ENCODE measurements at regions not wholly inside any gene's neighbourhood (a gene's known extent, or its start where the extent isn't known, plus 50 kb on each side); places are given as distances from the start of the nearest gene placed in this dataset.

DNA sequence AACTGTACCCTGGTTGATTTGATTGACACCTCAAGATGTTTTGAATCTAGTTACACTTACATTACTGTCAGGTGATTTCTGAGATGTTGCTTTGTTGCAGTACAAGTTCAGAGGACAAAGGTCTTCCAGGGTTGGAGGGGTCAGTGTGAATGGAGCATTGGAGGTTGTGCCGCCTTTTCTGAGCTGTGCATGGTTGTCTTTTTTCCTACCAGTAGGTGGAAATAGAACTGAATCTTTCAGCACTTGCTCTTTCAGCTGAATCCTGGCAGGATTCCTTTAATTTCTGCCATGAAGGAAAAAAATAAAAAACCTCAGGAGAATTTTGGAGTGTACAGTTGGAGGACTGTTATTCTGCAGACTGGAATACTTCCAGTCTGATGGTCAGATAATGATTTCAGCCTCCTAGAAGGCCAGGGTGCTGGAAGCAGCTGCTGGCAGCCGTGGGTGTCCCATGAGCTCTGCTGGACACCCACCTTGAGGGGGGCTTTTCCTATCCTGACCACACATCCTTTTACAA is 82.7 kb downstream of the PLCE1 start:
- H3K4me1 Mint-ChIP-seq = no peaks in the 10 kb centered on the region
- H3K36me3 Mint-ChIP-seq = peaks cover 4% of the 10 kb centered on the region
- H3K27me3 Mint-ChIP-seq = peaks cover 4% of the 10 kb centered on the region
- H3K27ac Mint-ChIP-seq = no peak overlapping the region
- H3K4me3 Mint-ChIP-seq = no peak overlapping the region
- peaks cover 0 to 9% (median 0%) of the 10 kb centered on the region in 3 donors for H3K9me3 Mint-ChIP-seq

DNA sequence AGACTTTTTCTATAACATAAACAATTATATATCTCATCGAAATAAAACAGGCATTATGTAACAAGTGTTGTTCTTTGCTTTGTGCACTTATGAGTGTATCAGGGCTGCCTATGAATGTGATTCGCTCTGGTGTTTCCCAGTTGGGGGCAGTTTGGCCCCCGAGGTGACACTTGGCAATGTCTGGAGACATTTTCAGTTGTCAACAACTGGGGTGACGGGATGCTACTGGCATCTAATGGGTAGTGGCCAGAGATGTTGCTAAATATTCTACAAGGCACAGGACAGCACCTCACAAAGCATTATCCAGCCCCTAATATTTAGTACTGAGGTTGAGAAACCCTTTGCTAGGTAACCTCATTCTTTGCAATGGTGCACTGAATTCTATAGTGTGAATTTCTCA is 83.3 kb downstream of the PLCE1 start:
- H3K4me3 Mint-ChIP-seq = no peak overlapping the region
- no peaks in the 10 kb centered on the region for H3K4me1 Mint-ChIP-seq
- H3K27ac Mint-ChIP-seq = no peak overlapping the region
- peaks cover 4% of the 10 kb centered on the region for H3K27me3 Mint-ChIP-seq
- peaks cover 2% of the 10 kb centered on the region for H3K36me3 Mint-ChIP-seq
- H3K9me3 Mint-ChIP-seq = peaks cover 0 to 14% (median 0%) of the 10 kb centered on the region in 3 donors

DNA sequence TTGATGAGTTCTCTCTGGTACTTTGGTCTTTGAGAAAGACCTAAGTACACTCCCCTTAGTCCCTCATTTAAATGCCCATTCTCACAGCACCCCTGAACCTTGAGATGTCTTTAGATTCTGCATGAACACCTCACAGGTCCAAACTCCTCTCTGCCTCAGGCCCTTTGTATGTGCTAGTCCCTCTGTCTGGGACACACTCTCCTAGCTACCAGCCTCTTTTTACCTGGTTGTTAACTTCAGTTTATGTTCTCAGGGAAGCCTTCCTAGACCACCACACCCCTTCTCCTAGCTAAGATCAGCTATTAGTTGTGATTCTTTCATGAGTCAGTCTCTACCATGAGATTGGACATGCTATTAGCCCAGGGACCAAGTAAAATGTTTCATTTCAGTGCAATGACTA is 86.4 kb downstream of the PLCE1 start:
- Mint-ChIP-seq H3K27me3 (peaks cover 1% of the 10 kb centered on the region), H3K36me3 (peaks cover 2% of the 10 kb centered on the region), H3K4me1 (no peaks in the 10 kb centered on the region), H3K4me3 (no peak overlapping the region), H3K9me3 (peaks cover 0 to 4% (median 0%) of the 10 kb centered on the region in 3 donors), H3K27ac (no peak overlapping the region)

- peaks cover 2% of the 10 kb centered on the region for H3K27me3 Mint-ChIP-seq
- no peak overlapping the region for H3K4me3 Mint-ChIP-seq
Measured at GRCh38 chr10:94083662-94084265, 90.0 kb downstream of the PLCE1 start.

DNA sequence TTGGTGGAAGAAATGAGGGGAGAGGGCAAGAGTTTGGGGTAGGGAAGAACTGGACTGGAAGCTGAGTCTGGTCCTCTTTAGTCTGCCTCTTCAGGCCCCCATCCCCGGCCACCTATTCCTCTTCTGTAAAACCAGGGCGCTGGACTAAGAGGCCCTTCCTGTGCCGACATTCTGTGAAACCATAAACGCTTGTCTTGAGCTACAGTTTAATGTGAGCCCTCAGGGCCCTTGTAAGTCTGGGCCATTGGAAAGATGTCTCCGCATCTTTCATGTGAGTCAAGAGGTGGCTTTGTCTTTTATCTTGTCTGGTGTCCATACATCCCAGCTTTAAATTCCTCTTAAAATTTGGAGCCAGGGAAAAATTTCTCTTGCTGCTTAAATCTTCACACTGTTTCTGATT is 90.6 kb downstream of the PLCE1 start:
- peaks cover 0 to 4% (median 0%) of the 10 kb centered on the region in 3 donors for H3K9me3 Mint-ChIP-seq
- no peaks in the 10 kb centered on the region for H3K4me1 Mint-ChIP-seq
- no peak overlapping the region for H3K27ac Mint-ChIP-seq
- H3K4me3 Mint-ChIP-seq = no peak overlapping the region
- peaks cover 2% of the 10 kb centered on the region for H3K27me3 Mint-ChIP-seq
- peaks cover 2% of the 10 kb centered on the region for H3K36me3 Mint-ChIP-seq

More at GRCh38 chr10:94083662-94084265, 90.0 kb downstream of the PLCE1 start:
- H3K27ac Mint-ChIP-seq = no peak overlapping the region
- H3K9me3 Mint-ChIP-seq = peaks cover 0 to 4% (median 0%) of the 10 kb centered on the region in 3 donors
- H3K36me3 Mint-ChIP-seq = peaks cover 2% of the 10 kb centered on the region
- H3K4me1 Mint-ChIP-seq = no peaks in the 10 kb centered on the region

DNA sequence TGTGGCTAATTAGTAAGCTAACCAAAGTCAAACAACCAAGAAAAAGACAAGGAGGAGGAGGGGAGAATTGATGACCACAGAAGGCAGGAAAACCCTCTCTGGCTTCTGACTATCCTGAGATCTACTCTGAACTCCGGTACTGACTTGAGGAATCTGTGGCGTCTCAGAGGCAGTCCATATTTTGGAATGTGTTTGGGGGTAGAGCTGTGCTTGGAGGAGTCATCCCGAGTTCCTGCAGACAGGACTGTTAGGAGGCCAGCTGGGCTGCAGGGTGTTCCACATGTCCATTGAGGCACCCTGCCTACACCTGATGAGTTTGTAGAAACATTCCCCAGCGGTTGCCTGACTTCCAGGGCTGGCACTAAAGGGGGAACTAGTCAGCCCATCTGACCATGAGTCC is 91.6 kb downstream of the PLCE1 start:
- no peaks in the 10 kb centered on the region for H3K4me1 Mint-ChIP-seq

DNA sequence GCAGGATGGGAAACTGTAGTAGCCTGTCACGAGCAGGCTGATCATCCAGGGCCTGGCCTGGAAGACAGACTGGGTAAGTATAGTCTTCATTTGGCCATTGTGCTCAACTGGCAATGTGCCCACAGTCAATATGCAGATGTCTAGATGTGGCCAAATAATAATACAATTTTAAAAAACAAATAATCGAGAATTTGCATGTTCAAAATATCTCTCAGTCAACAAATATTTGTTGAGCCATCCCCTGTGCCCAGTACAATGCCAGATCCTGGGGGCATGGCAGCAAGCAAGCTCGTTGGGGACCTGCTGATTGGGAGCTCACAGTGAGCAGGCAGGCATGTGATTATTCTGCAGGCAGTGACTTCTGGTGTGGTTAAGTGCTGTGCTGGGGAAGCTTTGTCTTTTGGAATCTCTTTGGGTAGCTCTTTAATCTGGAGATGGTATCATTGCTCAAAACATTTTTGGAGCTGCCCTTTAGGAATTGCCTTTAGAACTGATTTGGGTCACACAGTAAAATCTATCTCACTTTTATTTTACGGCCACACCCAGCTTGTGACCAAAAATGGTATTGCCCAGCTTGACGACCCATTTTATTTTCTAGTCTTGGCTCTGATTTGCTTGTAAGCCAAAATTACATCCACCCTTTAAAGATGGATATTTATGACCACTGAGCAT is 92.2 kb downstream of the PLCE1 start:
- H3K27ac Mint-ChIP-seq = no peak overlapping the region
- H3K4me1 Mint-ChIP-seq = no peaks in the 10 kb centered on the region
- H3K36me3 Mint-ChIP-seq = no peaks in the 10 kb centered on the region
- no peak overlapping the region for H3K4me3 Mint-ChIP-seq
- H3K9me3 Mint-ChIP-seq = peaks cover 0 to 4% (median 0%) of the 10 kb centered on the region in 3 donors
- peaks cover 2% of the 10 kb centered on the region for H3K27me3 Mint-ChIP-seq

More for the DNA sequence above, 91.6 kb downstream of the PLCE1 start:
- no peak overlapping the region for H3K4me3 Mint-ChIP-seq
- no peak overlapping the region for H3K27ac Mint-ChIP-seq
- peaks cover 0 to 4% (median 0%) of the 10 kb centered on the region in 3 donors for H3K9me3 Mint-ChIP-seq
- H3K27me3 Mint-ChIP-seq = peaks cover 2% of the 10 kb centered on the region
- peaks cover 2% of the 10 kb centered on the region for H3K36me3 Mint-ChIP-seq

DNA sequence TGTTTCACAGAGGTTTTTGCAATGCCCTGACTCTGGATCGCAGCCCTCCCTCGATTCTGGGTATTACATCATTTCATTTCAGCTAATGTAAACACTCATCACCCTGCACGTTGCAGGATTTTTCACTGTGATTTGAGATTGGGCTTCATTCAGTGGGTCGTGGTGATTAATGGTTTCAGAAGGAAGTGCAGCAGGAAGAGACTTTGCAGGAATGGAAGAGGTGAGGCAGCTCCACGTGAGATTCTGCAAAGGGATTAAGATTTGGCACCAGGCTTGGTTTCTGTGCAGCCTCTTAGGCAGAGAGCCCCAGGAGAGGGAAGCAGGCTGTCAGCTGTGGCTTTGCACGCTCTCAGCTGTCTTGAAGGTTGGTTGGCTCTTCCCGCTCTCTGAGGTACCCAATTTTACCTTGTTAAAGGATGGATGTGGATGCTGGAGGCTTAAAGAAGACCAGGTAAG is 95.2 kb downstream of the PLCE1 start:
- peaks cover 2% of the 10 kb centered on the region for H3K27me3 Mint-ChIP-seq
- H3K27ac Mint-ChIP-seq = no peak overlapping the region
- no peak overlapping the region for H3K4me3 Mint-ChIP-seq
- H3K4me1 Mint-ChIP-seq = no peaks in the 10 kb centered on the region
- no peaks in the 10 kb centered on the region for H3K36me3 Mint-ChIP-seq
- no peaks in the 10 kb centered on the region for H3K9me3 Mint-ChIP-seq

GRCh38 chr10:94091649-94092048 is 97.9 kb downstream of the PLCE1 start:
- no peaks in the 10 kb centered on the region for H3K36me3 Mint-ChIP-seq

DNA sequence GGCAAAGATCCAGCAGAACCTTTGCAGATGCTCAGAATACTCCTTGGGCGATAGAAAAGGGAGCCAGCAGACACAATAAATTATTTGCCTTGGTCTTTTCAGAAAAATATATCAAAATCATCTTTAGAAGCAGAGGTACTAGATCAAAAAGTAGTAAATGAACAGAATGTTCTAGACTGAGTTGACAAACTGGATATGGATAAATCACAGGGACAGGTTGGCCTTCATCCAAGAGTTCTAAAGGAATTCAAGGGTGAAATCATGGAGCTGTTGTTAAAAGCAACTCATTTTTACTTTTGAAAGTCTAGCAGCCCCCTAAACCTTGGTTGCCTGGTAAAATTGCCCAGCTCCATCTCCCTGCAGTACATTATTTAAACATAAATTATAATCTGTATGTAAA is 99.1 kb downstream of the PLCE1 start:
- H3K9me3 Mint-ChIP-seq = no peaks in the 10 kb centered on the region
- H3K4me3 Mint-ChIP-seq = no peak overlapping the region
- H3K27ac Mint-ChIP-seq = no peak overlapping the region
- peaks cover 8% of the 10 kb centered on the region for H3K27me3 Mint-ChIP-seq
- peaks cover 2% of the 10 kb centered on the region for H3K36me3 Mint-ChIP-seq
- peaks cover 0 to 2% (median 0%) of the 10 kb centered on the region in 3 donors for H3K4me1 Mint-ChIP-seq

More at GRCh38 chr10:94091649-94092048, 97.9 kb downstream of the PLCE1 start:
- Mint-ChIP-seq H3K9me3 (no peaks in the 10 kb centered on the region), H3K4me3 (no peak overlapping the region), H3K4me1 (no peaks in the 10 kb centered on the region), H3K27me3 (peaks cover 5% of the 10 kb centered on the region), H3K27ac (no peak overlapping the region)

DNA sequence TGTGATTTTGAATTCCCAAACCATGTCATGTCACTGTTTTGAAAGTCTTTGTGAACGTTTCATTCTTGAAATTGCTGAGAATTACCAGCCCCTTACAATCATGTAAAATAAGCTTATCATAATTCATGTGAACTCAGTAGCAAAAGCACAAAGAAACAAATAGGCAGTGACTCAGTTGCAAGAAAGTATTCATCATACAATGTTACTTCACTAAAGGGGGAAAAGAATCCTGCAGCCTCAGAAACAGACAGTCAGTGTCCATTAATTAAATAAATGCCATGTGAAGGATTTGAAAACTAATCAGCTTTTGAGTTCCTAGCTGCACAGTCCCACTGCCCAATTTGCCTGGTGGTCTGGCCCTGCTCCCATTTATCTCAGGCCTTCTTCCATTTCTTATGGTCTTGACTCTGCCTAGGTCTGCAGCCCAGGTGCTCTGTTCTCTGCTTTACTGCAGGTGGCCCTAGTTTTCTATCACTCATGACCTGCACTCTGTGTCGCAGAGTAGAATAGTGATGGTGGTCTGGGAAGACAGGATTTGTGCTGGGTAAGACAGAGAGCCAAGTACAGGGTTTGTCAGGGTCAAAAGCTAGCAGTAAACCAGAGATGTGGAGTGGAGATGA is 99.7 kb downstream of the PLCE1 start:
- peaks cover 6% of the 10 kb centered on the region for H3K27me3 Mint-ChIP-seq
- H3K4me3 Mint-ChIP-seq = no peak overlapping the region
- H3K4me1 Mint-ChIP-seq = peaks cover 0 to 2% (median 0%) of the 10 kb centered on the region in 3 donors
- H3K36me3 Mint-ChIP-seq = peaks cover 3% of the 10 kb centered on the region
- no peak overlapping the region for H3K27ac Mint-ChIP-seq
- no peaks in the 10 kb centered on the region for H3K9me3 Mint-ChIP-seq

DNA sequence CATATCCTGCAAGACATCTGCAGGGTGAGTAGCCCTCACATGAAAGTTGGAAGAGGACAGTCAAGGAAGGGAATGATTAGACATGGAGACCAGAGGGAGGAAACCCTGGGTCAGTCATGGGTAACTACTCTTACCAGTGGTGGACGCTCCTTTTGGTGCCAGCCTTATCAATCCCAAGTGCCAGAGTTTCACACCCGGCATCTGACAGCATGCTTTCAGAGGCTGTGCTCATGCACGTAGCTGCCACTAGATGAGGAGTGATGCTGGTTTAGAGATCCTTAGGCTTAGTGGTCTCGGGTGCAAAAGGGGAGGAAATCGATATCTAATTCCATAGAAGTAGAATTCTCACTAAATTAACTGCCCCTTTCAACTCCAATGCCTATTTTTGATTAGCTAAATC is 100.8 kb downstream of the PLCE1 start:
- H3K9me3 Mint-ChIP-seq = no peaks in the 10 kb centered on the region
- peaks cover 0 to 2% (median 0%) of the 10 kb centered on the region in 3 donors for H3K4me1 Mint-ChIP-seq
- no peak overlapping the region for H3K4me3 Mint-ChIP-seq
- H3K27ac Mint-ChIP-seq = no peak overlapping the region
- peaks cover 10% of the 10 kb centered on the region for H3K27me3 Mint-ChIP-seq
- peaks cover 3% of the 10 kb centered on the region for H3K36me3 Mint-ChIP-seq

DNA sequence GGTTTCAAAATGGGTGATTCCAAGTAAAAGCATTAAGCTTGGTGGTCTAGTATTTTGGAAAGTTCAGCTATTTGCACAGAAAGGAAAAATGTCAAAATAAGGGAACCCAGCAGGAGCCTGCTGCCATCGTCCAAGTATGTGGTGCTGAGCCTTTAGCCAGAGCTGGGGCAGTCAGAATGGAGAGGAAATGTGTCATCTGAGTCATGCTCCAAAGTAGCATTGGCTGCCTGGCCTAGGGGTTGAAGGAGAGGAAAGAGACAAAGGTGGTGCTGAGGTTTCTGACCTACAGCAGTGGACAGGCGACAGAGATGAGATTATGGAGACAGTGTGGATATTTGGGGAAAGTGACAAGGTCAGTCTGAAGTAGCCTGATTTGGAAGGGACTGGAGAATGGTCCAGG is 103.9 kb downstream of the PLCE1 start:
- Mint-ChIP-seq H3K9me3 (no peaks in the 10 kb centered on the region), H3K27ac (no peak overlapping the region), H3K27me3 (peaks cover 15% of the 10 kb centered on the region), H3K4me1 (peaks cover 0 to 5% (median 0%) of the 10 kb centered on the region in 3 donors), H3K4me3 (no peak overlapping the region), H3K36me3 (peaks cover 3% of the 10 kb centered on the region)

DNA sequence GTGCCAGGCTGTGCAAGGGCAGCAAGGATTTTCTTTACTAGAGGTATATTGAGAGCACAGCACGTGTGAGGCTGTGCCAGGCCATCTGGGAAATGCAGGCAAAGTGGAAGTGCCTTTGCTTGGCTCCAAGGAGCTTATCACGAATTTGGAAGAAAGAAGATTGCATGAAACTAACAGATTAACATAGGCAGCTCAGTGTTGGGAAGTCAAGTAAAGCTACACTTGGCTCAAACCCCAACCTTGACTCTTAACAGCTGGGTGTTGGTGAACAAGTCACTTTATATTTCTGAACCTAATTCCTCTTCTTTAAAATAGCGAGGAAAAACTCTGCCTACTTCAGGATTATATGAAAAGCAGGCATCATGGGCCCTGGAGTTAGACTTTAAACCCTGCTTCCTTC is 105.2 kb downstream of the PLCE1 start:
- Mint-ChIP-seq H3K27ac (no peak overlapping the region), H3K36me3 (peaks cover 3% of the 10 kb centered on the region), H3K4me3 (no peak overlapping the region), H3K4me1 (peaks cover 0 to 5% (median 0%) of the 10 kb centered on the region in 3 donors), H3K9me3 (no peaks in the 10 kb centered on the region), H3K27me3 (peaks cover 15% of the 10 kb centered on the region)

DNA sequence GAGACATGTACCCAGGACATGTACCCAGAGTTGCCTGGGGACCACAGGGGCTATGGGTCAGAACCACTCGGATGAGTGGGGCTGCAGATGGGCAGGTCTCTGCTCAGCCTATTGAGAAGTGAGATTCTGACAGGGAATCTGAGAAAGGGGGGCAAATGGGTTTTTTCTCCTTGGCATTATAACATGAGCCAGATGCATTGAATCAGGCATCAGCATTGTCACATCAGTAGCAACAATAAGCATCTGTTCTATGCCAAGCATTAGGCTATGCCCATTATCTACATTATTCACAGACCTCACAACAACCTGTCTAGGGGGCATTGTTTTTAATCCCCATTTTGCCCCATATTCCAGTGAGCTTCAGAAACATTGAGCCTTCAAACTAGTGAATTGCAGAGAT is 108.2 kb downstream of the PLCE1 start:
- H3K36me3 Mint-ChIP-seq = peaks cover 3% of the 10 kb centered on the region
- peaks cover 0 to 5% (median 0%) of the 10 kb centered on the region in 3 donors for H3K4me1 Mint-ChIP-seq
- H3K27me3 Mint-ChIP-seq = peaks cover 12% of the 10 kb centered on the region
- no peak overlapping the region for H3K4me3 Mint-ChIP-seq
- no peak overlapping the region for H3K27ac Mint-ChIP-seq
- peaks cover 0 to 3% (median 0%) of the 10 kb centered on the region in 3 donors for H3K9me3 Mint-ChIP-seq

Measured in IgD-negative memory B cell (primary cell).